22Rv1 (cell line): ENCODE measurements at regions not wholly inside any gene's neighbourhood (a gene's known extent, or its start where the extent isn't known, plus 50 kb on each side); places are given as distances from the start of the nearest gene placed in this dataset.

Experiments
- H3K27ac ChIP-seq: fragments of 450-650 bp; 2 replicates; pipeline ENCODE4 v1.5.1; 2017
- CTCF ChIP-seq: fragments of 450-650 bp; IDR thresholded peaks from 2 replicates; pipeline ENCODE4 v1.5.1; 2017; ENCODE audit warnings: mild to moderate bottlenecking
- ZFX ChIP-seq: fragments of 450-650 bp; IDR thresholded peaks from 2 replicates; pipeline ENCODE4 v1.6.1; 2017; ENCODE audit warnings: antibody characterized with exemption, borderline replicate concordance

- H3K27ac ChIP-seq, result no peak overlapping the region
- TF ChIP-seq CTCF (no peak), ZFX (no peak)
Measured at GRCh38 chr10:2716596-2716995, 350.8 kb upstream of the PFKP start.

- no peak overlapping the region for H3K27ac ChIP-seq
- no peak for TF ChIP-seq CTCF
- TF ChIP-seq ZFX, result no peak
Measured at GRCh38 chr10:2714597-2714996, 352.8 kb upstream of the PFKP start.

- no peak overlapping the region for H3K27ac ChIP-seq
- TF ChIP-seq ZFX (no peak), CTCF (no peak)
Measured at GRCh38 chr10:2703953-2704352, 363.4 kb upstream of the PFKP start.

GRCh38 chr10:2701802-2702201 is 365.5 kb upstream of the PFKP start:
- TF ChIP-seq ZFX (no peak), CTCF (no peak)
- no peak overlapping the region for H3K27ac ChIP-seq

GRCh38 chr10:2700626-2701305 is 366.6 kb upstream of the PFKP start:
- TF ChIP-seq CTCF, result no peak
- no peak for TF ChIP-seq ZFX
- no peak overlapping the region for H3K27ac ChIP-seq

GRCh38 chr10:2688958-2689357 is 378.4 kb upstream of the PFKP start:
- no peak overlapping the region for H3K27ac ChIP-seq
- no peak for TF ChIP-seq CTCF
- TF ChIP-seq ZFX, result no peak

GRCh38 chr10:2686691-2687090 is 380.7 kb upstream of the PFKP start:
- TF ChIP-seq CTCF (no peak), ZFX (no peak)
- H3K27ac ChIP-seq, result no peak overlapping the region
